Cardiac fibroblast (primary cell): ENCODE measurements at regions not wholly inside any gene's neighbourhood (a gene's known extent, or its start where the extent isn't known, plus 50 kb on each side); places are given as distances from the start of the nearest gene placed in this dataset.

ENCODE experiments used
- DNase-seq, 2 donors: peaks; one replicate each; pipeline versions ENCODE4 v3.0.0 to v3.0.0-alpha.2; 2010; ENCODE audit warnings: low read depth in 2 of 2
- H3K4me3 ChIP-seq, 2 donors: replicated peaks in 1 of 2; 1 replicate in 1 of 2; 2 replicates in 1 of 2; pipeline ENCODE4 v1.5.1; 2011; ENCODE audit warnings: low read depth in 2 of 2, low read length in 2 of 2, mild to moderate bottlenecking in 2 of 2, moderate library complexity in 1 of 2
- CTCF ChIP-seq: IDR thresholded peaks from one replicate; pipeline ENCODE4 v1.5.1; 2011; ENCODE audit warnings: low read depth, mild to moderate bottlenecking, low read length, inconsistent platforms

GRCh38 chr2:217070043-217070430 is 210.2 kb upstream of the TNP1 start:
- no peak for TF ChIP-seq CTCF
- no peak overlapping the region for H3K4me3 ChIP-seq
- DNase-seq = no peak

DNA sequence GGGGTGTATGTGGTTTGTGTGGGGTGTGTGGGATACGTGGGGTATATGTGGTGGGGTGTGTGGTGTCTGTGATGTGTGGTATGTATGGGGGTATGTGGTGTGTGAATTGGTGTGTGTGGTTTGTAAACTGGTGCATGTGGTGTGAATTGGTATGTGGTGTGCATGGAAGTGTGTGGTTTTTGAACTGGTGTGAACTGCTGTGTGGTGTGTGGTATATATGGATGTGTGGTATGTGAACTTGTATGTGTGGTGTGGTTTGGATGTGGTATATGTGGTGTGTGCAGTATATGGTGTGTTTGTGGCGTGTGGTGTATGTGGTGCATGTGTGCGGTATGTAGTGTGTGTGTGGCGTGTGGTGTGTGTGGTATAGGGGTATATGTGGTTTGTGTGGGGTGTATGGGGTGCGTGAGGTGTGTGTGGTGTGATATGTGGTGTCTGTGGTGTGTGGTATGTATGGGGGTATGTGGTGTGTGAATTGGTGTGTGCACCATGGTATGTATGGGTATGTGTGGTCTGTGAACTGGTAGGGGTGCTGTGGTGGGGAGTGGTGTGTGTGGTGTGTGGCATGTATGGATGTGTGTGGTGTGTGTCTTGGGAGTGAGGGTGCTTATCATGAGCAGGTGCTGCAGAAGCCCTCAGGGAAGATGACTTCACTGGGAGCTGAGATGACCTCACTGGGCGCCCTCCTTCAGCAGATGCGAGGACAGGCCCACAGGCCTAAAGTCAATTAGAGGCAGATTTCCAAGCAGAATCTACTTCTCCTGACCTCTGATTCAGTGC is 209.6 kb upstream of the TNP1 start:
- no peak for TF ChIP-seq CTCF
- DNase-seq = no peak
- H3K4me3 ChIP-seq = no peak overlapping the region

- TF ChIP-seq CTCF = no peak
- DNase-seq = no peak
- H3K4me3 ChIP-seq = no peak overlapping the region
These were observed 208.9 kb upstream of the TNP1 start for GRCh38 chr2:217068677-217069250.

DNA sequence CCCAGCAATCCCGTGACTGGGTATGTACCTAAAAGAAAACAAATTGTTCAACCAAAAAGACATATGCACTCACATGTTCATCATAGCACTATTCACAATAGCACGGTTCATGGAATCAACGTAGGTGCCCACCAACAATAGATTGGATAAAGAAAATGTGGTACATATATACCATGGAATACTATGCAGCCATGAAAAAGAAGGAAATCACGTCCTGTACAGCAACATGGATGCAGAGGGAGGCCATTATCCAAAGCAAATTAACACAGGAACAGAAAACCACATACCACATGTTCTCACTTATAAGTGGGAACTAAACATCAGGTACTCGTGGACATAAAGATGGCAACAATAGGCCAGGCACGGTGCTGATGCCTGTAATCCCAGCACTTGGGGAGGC is 207.9 kb upstream of the TNP1 start:
- H3K4me3 ChIP-seq = no peak overlapping the region
- no peak for TF ChIP-seq CTCF
- no peak for DNase-seq

DNA sequence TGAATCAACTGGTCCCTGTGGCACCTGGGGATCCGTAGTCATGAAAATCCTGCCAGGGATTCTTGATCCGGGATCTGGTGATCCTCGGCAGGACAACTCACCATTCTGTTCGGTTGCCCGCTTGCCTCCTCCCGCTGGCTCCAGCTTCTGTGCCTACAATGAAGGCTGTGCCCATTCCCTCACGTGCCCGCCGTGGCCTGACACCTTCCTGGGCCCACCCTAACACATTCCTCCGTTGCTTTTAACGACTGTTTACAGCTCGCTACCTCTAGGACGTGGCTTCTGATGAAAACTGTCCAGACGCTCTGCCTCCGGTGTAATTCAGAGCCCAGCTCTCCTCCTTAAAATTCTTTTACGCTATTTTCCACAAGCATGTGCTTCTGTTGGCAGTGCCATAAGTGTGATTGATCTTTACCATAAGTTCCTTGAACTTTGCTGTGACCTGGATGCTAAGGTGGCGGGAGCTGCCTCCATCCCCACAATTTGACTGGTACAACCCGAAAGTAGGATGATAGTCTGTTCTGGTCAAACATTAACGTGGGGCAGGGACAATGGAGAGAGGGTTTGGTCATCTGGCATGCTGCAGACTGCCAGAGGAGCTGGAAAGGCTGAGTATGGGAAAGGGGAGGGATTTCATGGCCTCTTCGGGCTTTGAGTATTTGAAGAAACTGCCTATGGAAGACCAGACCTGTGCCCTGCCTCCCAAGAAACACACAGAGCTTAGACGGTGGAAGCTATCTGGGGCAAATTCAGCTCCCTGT is 206.8 kb upstream of the TNP1 start:
- H3K4me3 ChIP-seq = no peak overlapping the region
- TF ChIP-seq CTCF = no peak
- no peak for DNase-seq

DNA sequence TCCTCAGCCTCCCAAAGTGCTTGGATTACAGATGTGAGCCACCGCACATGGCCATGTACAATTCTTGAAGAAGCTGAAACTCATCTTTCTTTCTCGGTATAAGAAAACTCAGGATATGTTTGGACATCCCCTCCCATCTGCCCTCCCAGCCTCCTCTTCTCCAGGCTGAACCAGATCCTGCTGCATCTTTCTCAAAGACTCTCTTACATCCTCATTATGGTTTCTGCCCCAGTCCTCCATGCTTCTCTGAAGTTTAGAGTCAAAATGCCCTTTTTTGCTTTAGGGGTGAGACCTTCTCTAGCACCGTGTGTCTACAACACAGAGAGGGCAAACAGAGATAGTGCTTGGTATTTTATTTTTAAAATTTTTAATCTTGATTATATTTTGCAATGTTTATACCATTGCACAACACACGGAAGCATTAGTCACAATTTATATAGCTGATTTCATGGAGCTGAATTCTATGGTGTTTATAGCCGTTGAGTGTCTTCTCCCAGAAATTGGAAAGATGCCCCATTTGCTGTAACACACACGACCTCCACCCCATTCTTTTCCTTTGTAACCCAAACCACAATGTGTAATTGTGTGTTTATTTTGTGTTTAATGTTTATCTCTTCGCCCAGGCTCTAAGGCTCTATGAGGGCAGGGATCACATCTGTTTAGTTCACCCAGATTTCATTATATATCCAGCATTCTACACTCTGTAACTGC is 206.0 kb upstream of the TNP1 start:
- no peak overlapping the region for H3K4me3 ChIP-seq
- no peak for TF ChIP-seq CTCF
- DNase-seq = peak; percentile 94 to 95
